ENCODE measurements at regions not wholly inside any gene's neighbourhood (a gene's known extent, or its start where the extent isn't known, plus 50 kb on each side); places are given as distances from the start of the nearest gene placed in this dataset.

DNA sequence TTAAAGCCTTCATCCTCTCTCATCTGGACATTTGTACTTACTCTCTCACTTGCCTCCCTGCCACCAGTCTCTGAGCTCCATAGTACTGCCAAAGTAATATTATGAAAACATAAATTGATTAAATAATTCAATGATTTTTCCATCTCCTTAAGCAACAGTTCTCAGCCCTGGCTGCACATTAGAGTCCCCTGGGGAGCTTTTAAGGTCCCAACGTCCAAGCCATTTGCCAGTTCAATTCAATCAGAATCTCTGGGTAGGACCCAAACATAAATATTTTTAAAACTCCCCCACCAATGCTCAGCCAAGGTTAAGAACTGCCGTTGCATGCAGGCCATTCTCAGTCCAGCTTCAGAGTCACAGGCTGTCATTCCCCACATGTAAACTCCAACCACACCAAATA is 114.4 kb upstream of the BMAL1 start:
- DNase-seq, result no peak
- Mint-ChIP-seq H3K27me3 (ENCODE audit: insufficient read depth) (peaks cover 32% of the 10 kb centered on the region), H3K9me3 (no peaks in the 10 kb centered on the region), H3K4me1 (ENCODE audit: low read depth) (no peaks in the 10 kb centered on the region; the same call in 1 of the 2 replicates), H3K27ac (no peak overlapping the region), H3K4me3 (no peak overlapping the region), H3K36me3 (ENCODE audit: low read depth) (no peaks in the 10 kb centered on the region)
- TF ChIP-seq, protein P1, sequence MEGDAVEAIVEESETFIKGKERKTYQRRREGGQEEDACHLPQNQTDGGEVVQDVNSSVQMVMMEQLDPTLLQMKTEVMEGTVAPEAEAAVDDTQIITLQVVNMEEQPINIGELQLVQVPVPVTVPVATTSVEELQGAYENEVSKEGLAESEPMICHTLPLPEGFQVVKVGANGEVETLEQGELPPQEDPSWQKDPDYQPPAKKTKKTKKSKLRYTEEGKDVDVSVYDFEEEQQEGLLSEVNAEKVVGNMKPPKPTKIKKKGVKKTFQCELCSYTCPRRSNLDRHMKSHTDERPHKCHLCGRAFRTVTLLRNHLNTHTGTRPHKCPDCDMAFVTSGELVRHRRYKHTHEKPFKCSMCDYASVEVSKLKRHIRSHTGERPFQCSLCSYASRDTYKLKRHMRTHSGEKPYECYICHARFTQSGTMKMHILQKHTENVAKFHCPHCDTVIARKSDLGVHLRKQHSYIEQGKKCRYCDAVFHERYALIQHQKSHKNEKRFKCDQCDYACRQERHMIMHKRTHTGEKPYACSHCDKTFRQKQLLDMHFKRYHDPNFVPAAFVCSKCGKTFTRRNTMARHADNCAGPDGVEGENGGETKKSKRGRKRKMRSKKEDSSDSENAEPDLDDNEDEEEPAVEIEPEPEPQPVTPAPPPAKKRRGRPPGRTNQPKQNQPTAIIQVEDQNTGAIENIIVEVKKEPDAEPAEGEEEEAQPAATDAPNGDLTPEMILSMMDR (IDR thresholded peaks at IDR 0.05), result no peak

- no peaks in the 10 kb centered on the region for H3K36me3 Mint-ChIP-seq (ENCODE audit: low read depth)
- DNase-seq, result no peak
- H3K27ac Mint-ChIP-seq, result no peak overlapping the region
- TF ChIP-seq, protein P1 (IDR thresholded peaks at IDR 0.05), result no peak
- no peak overlapping the region for H3K4me3 Mint-ChIP-seq
- H3K4me1 Mint-ChIP-seq (ENCODE audit: low read depth), result peaks cover 9% of the 10 kb centered on the region
- H3K27me3 Mint-ChIP-seq (ENCODE audit: insufficient read depth), result peaks cover 10% of the 10 kb centered on the region
- no peaks in the 10 kb centered on the region for H3K9me3 Mint-ChIP-seq
These were observed 111.6 kb upstream of the BMAL1 start for GRCh38 chr11:13166036-13166435.

GRCh38 chr11:13168271-13168670 is 109.3 kb upstream of the BMAL1 start:
- no peak for DNase-seq
- no peak overlapping the region for H3K4me3 Mint-ChIP-seq
- peaks cover 10% of the 10 kb centered on the region for H3K4me1 Mint-ChIP-seq (ENCODE audit: low read depth)
- H3K27ac Mint-ChIP-seq, result no peak overlapping the region
- H3K36me3 Mint-ChIP-seq (ENCODE audit: low read depth), result no peaks in the 10 kb centered on the region
- no peaks in the 10 kb centered on the region for H3K9me3 Mint-ChIP-seq
- peaks cover 13% of the 10 kb centered on the region for H3K27me3 Mint-ChIP-seq (ENCODE audit: insufficient read depth)
- TF ChIP-seq, protein P1 (IDR thresholded peaks at IDR 0.05), result no peak

DNA sequence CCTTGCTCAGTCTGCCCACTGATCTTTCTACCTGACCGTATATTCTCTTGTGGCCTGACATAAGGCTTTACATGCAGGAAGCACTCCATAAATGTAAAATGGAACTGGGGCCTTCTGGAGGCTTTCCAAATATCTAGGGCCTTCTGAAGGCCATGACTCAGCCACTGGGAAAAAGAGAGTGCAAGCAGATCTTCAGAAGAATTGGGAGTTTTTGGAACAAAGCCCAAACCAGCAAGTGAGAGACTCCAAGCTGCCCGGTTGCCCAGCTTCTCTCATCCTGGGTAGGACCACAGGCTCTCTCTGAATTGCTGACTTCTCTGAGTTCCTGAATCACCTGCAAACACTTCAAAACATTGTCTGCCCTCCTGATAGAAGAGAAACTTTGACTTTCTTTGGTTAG is 107.9 kb upstream of the BMAL1 start:
- peak; percentile 80 for DNase-seq
- TF ChIP-seq, protein P1 (IDR thresholded peaks at IDR 0.05), result no peak
- H3K9me3 Mint-ChIP-seq, result no peaks in the 10 kb centered on the region
- H3K27ac Mint-ChIP-seq, result no peak overlapping the region
- H3K36me3 Mint-ChIP-seq (ENCODE audit: low read depth), result no peaks in the 10 kb centered on the region
- H3K4me3 Mint-ChIP-seq, result no peak overlapping the region
- peaks cover 21% of the 10 kb centered on the region for H3K4me1 Mint-ChIP-seq (ENCODE audit: low read depth)
- H3K27me3 Mint-ChIP-seq (ENCODE audit: insufficient read depth), result peaks cover 11% of the 10 kb centered on the region

- Mint-ChIP-seq H3K27ac (no peak overlapping the region), H3K4me1 (ENCODE audit: low read depth) (peaks cover 21% of the 10 kb centered on the region), H3K36me3 (ENCODE audit: low read depth) (no peaks in the 10 kb centered on the region), H3K4me3 (no peak overlapping the region), H3K27me3 (ENCODE audit: insufficient read depth) (peaks cover 13% of the 10 kb centered on the region), H3K9me3 (no peaks in the 10 kb centered on the region)
- DNase-seq, result no peak
- TF ChIP-seq, protein P1 (IDR thresholded peaks at IDR 0.05), result no peak
These were observed 103.5 kb upstream of the BMAL1 start for GRCh38 chr11:13174090-13174489.

All from HFFc6 (cell line).